ENCODE measurements at regions not wholly inside any gene's neighbourhood (a gene's known extent, or its start where the extent isn't known, plus 50 kb on each side); places are given as distances from the start of the nearest gene placed in this dataset.

DNA sequence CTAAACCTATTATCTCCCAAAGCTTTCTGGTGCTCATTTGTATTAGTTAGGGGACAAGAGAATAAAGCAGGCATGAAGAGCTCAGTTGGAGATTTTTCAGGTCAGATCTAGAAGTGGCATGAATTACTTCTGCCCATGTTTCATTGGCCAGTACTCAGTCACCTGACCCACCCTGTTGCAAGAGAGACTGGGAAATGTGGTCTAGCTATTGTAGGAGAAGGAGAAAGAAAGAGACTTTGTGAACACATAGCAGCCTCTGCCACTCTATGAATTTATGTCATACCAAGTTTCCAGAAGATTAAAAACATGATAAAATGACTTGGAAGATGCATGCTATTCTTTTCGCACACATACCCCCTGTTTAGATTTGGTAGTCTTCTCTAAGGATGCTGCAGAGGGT lies 302.3 kb upstream of the RUNX1 start:
- DNase-seq, result no peak

DNA sequence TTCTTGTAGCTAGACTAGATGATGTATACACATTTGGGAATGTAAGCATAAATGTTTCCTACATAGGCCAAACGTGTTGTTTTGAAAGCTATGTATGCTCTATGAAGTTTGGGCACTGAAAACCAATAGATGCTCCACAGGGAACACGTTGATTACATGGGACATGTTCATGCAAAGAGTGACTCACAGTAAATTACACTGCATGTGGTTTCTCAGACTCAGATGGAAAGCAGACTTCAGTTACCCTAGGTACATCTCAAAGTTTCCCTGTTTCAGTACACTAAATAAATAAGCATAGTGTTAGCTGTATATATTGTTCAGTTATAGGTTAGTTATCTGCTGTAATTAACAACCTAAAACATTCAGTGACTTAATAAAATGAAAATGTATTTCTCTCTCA lies 301.9 kb upstream of the RUNX1 start:
- no peak for DNase-seq

DNA sequence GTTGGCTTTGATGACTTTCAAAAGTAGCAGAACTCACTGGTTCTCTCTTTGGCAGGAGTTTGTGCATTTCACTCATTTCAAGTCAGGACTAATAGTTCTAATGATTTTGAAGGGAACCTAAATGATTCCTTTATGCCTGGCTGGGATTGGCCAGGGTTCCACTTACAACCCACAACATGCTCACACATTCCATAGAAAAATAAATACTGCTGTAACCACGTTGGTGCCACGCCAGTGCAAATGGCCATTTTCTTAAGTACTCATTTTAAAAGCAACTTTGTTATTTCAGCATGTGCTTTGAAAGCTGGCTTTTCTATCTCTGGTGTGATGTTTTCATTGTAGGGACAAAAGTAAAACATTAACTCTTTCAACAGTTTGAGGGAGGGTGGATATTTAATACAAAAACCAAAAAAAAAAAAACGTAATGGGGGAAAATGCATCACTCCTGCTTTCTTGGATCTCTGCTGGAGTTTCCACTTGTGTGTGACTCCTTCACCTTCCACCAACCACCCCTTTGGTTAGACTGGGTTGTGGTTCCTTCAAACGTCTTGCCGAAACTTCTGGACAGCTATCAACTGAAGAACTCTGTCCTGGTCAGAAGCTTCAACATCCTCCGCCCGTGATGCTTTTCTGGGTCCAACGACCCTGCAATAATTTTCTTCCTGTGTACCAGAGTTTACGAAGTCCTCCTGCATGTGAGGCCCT lies 300.4 kb upstream of the RUNX1 start:
- no peak for DNase-seq

DNA sequence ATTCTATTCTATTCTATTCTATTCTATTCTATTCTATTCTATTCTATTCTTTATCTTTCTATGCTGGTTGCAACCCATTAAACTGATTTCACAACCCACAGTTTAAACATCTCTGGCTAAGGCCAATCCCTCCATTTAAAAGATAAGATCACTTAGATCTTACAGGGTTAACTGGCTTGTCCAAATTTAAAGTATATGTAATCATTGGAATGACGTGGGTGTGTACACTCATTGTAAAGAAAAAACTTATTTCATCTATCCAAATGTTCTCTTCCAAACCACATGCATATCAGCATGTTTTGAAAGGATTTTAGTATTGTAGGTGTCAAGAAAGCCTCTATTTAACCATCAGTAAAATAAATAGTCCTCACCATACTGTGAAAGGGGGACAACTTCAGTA lies 299.6 kb upstream of the RUNX1 start:
- DNase-seq, result no peak

DNA sequence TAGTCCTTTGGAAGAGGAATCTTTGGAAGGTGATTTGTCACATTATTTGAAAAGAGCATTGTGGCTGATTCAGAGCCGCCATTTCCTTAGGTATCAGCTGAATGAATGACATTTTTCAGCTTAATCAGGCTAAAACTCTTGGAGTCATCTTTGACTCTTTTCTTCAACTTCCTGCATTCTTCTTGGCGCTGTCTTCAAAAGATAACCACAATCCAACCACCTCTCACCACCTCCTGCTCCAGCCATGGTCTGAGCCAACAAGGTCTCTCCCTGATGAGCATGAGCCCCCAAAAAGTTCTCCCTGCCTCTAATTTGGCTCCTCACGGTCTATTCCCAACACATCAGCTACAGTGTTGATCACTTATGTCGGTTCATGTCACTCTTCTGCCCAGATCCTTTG lies 297.6 kb upstream of the RUNX1 start:
- DNase-seq, result no peak

DNA sequence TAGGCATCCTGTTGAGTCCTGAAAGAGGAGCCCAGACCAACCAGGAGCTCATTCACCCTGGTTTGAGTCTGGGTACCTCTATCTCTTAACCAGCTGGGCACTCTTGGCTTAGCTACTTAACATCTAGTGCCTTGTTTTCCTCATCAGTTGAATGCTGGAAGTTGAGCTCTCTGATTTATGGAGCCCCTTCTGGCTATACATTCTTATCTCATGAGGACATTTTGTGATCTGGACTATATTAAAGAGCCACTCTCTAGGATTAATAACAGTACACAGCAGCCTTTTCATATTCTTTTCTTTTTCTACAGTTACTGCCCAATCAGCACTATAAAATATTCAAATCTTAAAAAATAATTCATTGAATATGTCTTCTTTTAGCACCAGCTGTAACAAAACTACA lies 296.9 kb upstream of the RUNX1 start:
- DNase-seq, result no peak

DNA sequence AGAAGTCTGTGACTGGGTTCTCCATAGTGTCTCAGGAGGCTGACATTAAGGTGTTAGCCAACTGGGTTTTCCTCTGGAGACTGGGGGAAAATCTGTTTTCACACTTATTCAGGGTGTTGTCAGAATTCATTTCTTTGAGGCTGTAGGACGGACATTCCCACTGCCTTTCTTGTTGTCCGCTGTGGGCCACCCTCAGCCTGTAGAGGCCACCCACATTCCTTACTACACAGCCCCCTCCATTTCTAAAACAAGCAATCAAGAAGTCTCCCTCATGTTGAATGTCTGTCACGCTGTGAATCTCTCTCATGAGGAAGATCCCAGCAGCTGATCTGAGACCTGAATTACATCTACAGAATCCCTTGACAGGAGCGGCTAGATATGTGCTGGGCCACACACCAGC lies 295.5 kb upstream of the RUNX1 start:
- DNase-seq, result no peak

DNA sequence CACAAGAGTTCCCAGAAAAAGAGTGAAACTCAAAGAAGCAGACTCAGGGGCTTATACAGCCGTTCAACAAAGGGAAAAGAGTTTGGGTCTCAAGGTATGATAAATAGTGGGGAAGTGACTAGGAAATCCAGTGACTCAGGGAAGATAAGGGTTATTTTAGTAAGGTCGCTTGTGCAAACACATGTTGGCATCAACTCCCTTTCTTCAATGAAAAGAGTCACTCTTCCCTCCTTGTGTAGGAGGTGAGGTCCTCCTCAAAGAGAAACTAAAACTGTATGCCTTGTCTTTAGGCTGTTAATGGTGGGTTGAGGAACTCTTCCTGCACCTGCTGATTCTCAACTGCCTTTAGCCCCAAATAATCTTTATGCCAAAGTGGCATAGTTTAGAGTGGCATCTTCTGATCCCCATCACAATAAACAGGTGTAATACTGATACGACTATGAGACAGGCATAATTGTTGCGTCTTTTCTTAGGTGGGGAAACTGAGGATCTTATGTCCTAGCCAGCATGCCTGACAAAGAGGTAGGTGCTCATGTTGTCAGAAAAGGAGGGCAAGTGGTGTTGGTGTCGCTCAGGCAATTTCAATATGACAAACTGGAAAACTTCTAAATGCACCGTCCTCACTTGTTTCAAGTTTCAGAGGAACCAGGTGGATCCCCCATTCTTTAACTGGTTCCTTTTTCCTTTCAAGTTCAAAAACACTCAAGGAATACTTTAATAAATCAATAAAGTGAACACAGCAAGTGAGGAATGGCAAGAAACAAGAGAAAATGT lies 294.1 kb upstream of the RUNX1 start:
- no peak for DNase-seq

DNA sequence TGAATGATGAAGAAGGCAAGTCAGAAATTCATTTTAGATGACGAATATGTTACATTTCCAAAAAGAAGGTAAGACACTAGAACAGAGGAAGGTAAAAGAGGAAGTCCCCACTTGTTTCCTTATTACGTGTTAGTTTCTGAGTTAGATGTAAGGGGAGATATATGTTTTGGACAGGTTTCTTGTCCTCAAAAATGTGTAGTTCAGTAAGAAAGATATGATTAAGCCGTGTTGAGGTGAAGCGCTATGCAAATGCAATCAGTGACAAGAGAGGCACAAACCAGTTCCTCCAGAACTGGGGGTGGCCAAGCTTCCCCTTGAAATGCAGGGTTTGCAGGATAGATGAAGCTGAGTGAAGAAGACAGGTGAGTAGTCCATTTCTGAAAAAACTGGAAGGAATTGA lies 293.3 kb upstream of the RUNX1 start:
- no peak for DNase-seq

DNA sequence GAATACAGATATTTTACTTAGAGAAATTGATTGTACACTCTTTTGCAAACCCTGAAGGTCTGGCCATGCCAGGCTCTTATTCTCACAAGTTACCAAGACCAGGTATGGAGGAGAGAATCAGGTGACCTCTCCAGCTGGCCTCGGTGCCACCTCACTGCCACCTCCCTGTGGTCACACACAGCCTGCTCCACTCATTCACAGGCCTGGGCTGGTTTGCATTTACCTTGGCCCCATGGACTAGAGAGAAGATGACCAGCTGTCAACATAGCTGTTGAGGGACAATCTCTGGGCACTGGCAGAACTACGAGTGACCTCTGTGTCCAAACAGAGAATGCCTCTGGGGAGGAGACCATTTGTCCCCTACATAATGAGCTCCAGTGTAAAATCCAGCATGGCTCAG lies 291.2 kb upstream of the RUNX1 start:
- no peak for DNase-seq

DNA sequence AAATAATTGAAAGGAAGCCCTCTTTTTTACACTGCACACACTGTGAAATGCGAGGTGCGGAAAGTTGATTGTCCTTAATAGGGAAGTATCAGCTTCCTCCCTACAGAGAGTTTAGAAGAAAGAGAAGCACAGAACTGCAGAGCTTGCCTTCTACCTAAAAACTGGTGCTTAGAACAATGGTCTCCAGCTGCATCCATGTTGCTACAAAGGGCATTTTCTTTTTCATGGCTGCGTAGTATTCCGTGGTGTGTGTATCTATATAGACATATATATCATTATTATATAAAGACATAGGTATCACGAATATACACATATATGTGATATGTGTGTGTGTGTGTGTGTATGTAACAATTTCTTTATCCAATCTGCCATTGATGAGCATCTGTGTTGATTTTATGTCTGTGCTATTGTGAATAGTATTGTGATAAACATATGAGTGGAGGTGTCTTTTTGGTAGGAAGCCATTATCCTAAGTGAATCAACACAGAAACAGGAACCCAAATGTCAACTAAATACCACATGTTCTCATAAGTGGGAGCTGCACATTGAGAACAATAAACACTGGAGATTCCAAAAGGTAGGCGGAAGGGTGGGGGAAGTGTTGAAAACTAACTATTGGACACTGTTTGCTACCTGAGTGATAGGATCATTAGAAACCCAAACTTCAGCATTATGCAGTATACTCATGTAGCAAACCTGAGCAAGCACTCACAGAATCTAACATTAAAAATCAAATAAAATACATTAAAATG lies 290.0 kb upstream of the RUNX1 start:
- no peak for DNase-seq

DNA sequence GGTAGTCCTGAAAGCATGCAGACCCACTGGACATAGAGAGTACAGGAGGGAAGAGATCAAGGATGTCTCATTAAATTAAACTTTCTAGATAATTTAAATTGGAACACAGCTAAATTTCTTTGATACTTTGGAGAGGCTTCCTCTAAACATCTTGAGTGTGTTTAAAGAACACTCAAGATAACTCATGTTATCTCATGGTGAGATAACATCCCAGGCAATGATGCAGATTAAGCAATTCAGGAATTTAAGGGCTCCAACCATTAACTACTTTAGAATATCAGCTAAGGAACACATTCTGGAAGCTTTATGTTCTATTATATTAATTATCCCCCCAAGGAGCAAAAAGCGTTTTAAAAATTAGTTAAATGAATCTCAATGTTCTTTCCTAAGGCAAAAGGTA lies 289.2 kb upstream of the RUNX1 start:
- DNase-seq, result no peak

DNA sequence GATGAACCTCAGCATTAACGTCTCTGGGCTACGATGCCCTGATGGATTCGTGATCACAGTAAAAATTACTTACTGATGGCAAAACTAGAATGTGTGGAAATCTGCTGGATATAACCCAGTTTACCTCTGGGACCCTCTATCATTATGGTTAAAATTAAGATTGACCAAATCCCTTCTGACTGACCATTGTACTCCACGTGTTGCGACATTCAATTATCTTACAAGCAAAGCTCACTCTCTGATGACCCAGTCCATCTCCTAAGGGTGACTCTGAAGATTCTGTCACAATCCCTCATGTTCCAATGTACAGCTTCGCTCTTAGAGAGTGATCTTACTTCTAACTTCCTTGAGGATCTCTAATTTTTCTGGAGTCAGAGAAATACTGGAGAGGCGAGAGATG lies 288.5 kb upstream of the RUNX1 start:
- DNase-seq, result no peak

DNA sequence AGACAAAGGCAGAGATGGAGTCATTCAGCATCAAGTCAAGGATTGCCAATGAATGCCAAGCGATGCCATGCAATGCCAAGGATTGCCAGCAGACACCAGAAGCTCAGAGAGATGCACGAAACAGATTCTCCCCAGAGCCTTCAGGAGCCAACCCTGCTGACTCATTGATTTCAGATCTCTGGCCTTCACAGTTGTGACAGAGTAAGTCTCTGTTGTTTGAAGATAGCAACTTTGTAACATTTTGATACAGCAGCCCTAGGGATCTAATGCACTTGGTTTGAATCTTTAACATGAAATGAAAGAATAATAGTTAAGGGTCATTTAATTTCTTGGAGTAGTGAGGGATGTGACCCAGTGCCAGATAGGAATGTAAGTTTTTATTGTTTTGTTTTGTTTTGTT lies 287.4 kb upstream of the RUNX1 start:
- DNase-seq, result no peak

DNA sequence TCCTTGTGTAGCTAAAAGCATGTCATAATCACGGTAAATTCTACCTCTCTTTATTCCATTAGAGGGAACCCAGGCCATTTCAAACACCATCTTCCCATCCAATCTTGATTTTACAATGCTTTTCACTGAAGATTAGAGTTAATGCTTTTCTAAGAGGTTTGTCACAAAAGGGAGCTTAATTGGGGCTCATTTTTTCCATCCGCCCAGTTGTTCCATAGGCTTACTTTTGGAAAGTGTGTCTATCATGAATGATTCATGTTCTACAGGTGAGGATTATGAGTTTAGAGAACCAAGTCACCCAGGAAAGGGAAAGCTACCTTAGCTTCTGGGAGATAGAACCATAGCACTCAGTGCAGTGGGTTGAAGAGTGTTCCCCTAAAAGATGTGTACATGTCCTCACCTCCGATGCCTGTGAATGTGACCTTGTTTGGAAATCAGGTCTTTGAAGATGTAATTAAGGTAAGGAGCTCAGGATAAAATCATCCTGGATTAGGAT lies 286.9 kb upstream of the RUNX1 start:
- no peak for DNase-seq

DNA sequence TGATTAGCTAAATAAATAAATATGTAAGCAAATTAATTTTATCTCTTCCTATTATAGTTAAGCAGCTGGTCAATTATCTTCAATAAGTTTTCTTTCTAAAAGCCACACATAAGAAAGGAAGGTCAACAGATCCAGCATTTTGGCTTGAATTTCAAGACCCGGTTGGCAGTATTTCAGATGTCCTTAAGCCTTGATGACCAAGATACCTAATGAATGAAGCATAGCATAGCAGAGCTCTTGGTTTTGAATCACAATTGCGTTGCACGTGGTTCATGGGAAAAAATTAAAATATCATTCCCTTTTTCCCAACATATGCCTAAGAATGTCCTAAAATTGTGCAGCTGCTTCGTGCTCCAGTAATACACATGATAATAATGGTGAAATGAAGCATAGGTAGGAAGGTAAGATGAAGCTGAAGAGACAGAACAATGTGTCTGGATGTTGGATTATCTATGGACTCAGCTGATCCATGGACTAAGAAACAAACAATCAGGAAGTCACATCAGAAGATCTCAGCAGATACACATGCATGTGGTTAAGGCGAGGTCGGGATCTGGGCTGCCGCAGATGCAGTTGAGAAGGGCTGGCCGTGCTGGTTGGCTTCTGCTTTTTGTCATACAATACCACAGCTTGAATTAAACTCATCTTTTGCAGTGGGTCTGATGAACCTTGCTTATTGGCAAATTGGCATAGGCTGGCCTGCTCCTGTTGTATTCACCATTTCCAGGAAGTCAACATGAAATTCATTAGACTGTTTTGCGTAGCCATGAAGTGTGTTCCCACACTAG lies 284.9 kb upstream of the RUNX1 start:
- no peak for DNase-seq

DNA sequence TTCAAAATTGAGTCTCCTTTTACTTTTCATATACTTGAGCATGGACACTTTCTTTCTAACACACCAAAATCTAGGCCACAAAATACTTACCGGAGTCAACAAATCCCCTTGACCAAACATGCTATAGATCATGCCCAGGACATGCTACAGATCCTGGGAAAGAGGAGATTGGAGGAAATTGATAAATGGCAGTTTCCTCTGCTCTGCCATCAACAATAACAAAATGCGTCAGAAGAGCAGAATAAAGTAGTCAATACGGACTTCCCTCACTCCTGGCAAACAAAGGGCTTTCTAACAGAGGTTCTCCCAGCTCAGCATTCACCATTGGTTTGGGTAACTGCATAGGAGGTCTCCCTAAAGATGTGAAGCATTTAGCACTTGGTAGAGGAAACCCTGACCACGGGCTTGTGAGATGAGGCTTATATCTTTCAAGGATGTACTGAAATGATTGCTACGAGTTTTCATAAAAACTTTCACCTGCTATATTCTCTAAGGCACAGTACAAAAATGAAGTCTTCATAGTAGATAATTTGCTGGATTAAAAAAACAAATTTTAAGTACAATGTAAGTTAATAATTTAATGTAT lies 283.8 kb upstream of the RUNX1 start:
- DNase-seq, result no peak

DNA sequence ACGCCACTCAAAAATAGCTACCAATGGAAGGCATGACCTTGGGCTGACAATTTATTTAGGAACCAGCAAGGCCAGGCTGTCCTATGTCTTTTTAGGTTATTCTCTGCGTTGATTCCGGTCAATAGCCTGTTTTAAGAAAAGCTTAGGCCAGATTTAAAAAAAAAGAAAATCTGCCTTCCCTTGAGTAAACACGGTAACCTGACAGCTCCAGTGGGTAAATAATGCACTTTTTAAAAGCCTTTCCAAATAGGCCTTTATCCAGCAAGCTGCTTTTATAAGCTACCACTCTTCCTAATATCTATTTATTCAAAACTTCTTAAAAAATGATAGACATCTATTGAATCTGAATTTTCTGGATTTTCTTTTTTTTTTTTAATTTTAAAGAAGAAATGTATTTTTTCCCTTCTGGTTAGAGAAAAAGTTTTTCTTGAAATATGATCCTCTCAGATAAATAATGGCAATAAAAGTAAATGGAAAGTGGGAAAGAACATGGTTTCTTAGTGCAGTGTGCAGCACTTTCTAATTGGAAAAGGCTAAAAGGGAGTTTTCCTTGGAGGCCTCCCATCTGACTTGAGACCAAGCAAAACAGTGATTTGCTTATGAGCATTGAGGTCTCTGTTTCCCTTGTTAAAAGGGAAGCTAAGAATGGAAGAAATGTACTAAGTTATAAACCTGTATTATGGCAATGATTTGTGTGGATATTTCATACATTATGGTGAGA lies 281.0 kb upstream of the RUNX1 start:
- no peak for DNase-seq

DNA sequence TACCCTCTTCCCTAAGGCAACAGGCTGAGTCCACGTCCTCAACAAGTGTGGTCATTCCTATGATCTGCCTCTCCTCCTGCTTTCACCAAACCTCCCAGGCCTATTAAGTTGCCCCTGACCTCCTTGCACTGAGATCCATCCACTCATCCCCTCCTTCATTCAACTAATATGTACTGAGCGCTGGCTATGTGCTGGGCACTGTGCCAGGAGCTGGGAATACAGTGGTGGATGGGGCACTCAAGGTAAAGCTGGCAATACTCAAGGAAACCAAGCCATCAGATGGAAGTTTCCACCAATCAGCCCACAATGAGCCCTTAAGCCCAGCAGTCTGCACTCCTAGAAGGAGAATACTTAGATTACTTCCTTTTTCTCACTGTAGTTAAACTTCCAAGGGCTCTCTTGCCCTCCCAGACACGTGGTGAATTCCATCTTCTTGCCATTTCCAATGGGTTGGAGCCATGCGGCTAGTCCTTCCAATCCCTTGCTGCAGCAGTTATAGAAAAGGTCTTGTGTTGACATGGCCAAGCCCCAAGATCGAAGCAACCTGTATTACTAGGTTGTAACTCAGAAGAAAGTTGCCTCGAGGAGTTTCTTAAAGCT lies 279.9 kb upstream of the RUNX1 start:
- DNase-seq, result no peak

DNA sequence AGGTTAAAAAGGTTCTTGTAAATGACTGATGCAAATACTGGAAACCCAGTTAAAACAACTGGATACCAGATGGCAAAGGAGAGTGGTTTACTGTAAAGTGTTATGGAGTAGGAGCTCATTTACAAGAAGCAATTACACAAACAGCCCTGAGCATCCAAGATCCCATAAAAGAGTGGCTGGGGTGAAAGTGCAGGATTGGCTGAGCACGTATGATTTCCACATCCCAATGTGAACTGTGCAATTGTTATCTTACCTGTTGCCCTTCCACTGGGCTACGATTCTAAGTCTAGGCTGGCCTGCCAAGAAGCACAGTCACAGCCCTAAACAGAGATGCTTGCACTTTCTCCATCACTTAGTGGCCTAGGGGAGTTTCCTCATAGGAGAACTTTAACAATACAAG lies 277.6 kb upstream of the RUNX1 start:
- DNase-seq, result no peak

DNA sequence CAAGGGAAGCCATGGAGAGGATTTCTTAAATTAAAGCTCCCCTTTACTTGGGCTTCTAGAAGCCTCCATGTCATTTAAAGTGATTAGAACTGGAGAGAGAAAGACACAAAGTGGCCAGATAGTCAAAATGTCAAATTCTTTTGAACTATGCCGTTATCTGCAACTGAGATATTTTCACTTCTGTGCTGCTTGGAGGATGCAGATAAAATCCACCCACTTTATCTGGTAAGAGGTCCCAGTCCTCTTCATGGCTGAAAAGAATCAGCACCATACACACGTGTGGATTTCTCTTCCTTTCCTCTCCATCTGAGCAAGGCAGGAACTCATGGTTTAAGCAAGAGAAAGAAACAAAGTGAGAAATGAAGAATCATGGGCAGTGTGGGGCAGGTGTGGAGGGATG lies 276.9 kb upstream of the RUNX1 start:
- no peak for DNase-seq

Data from NCI-H446 (cell line).